ENCODE measurements at regions not wholly inside any gene's neighbourhood (a gene's known extent, or its start where the extent isn't known, plus 50 kb on each side); places are given as distances from the start of the nearest gene placed in this dataset.

DNA sequence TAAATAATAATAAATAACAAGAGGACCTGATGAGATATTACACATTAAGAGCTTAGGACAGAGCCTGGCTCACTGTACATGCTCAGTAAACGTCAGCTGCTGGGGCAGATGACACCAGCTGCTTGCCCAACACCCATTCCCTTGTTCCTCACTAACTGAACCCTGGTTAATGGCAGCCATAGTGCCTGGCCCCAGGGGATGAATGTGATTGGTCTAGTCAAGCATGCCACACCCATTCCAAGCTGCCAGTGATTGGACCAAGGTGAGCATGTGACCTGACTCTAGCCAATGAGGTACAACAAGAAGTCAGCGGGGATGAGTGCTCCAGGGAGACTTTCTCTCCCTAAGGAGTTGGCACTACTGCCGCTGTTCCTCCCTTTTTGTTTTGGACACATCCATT, 85.1 kb upstream of the PTPN1 start:
- TF ChIP-seq, protein P1, sequence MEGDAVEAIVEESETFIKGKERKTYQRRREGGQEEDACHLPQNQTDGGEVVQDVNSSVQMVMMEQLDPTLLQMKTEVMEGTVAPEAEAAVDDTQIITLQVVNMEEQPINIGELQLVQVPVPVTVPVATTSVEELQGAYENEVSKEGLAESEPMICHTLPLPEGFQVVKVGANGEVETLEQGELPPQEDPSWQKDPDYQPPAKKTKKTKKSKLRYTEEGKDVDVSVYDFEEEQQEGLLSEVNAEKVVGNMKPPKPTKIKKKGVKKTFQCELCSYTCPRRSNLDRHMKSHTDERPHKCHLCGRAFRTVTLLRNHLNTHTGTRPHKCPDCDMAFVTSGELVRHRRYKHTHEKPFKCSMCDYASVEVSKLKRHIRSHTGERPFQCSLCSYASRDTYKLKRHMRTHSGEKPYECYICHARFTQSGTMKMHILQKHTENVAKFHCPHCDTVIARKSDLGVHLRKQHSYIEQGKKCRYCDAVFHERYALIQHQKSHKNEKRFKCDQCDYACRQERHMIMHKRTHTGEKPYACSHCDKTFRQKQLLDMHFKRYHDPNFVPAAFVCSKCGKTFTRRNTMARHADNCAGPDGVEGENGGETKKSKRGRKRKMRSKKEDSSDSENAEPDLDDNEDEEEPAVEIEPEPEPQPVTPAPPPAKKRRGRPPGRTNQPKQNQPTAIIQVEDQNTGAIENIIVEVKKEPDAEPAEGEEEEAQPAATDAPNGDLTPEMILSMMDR (IDR thresholded peaks at IDR 0.05; ENCODE audit: insufficient read depth, low read length, poor library complexity, severe bottlenecking) = no peak
- no peak for TF ChIP-seq EZH2phosphoT487 (conservative IDR thresholded peaks at IDR 0.05; ENCODE audit: low read length)

All from SU-DHL-6 (cell line).